ENCODE measurements at regions not wholly inside any gene's neighbourhood (a gene's known extent, or its start where the extent isn't known, plus 50 kb on each side); places are given as distances from the start of the nearest gene placed in this dataset.

DNA sequence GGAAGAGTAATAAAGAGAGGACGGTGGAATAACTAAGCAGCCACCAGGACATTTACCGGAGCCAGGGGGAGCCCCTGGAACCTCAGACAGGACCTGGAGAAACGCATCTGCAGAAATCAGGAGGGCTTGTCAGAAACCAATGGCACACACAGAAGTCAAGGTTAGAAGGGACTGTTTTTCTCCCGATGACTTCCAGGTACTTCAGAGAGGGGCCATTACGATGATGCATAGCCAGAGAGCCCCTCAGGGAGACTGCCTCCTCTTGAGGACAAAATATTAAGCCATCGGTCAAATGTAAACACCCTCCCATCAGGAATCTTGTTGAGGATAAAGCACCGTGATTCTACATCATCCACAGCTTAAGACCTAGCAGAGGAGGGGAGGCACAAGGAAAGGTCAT, 333.6 kb upstream of the CDH5 start:
- Histone ChIP-seq H4K20me1 (ENCODE audit: insufficient read depth, low read length) (no peaks in the 10 kb centered on the region), H3K4me2 (ENCODE audit: low read depth, low read length) (no peak overlapping the region), H3K4me1 (ENCODE audit: insufficient read depth, low read length) (no peaks in the 10 kb centered on the region), H3K79me2 (ENCODE audit: insufficient read depth, low read length) (no peaks in the 10 kb centered on the region), H3K27me3 (ENCODE audit: control insufficient read depth in 1 of 2, insufficient read depth in 2 of 2, low read length in 2 of 2) (no peaks in the 10 kb centered on the region), H2AFZ (ENCODE audit: low read length) (no peak overlapping the region), H3K4me3 (replicated peaks in 1 of 3; ENCODE audit: insufficient read depth in 1 of 3, low read depth in 2 of 3, low read length in 3 of 3) (no peak overlapping the region), H3K9me3 (ENCODE audit: low read length) (no peaks in the 10 kb centered on the region), H3K36me3 (replicated peaks in 1 of 2; ENCODE audit: control insufficient read depth in 1 of 2, insufficient read depth in 2 of 2, low read length in 2 of 2) (no peaks in the 10 kb centered on the region), H3K9ac (ENCODE audit: insufficient read depth, low read depth, low read length) (no peak overlapping the region), H3K27ac (ENCODE audit: extremely low read length, insufficient read depth, low read length) (no peak overlapping the region)
- FAIRE-seq (no peak), ATAC-seq (no peak), DNase-seq (ENCODE audit: low spot score) (no peak)
- ChIA-PET POLR2A (no interaction called here), CTCF (ENCODE audit: low intra/inter-chr PET ratio, low total read pairs) (no interaction called here)
- in situ Hi-C loops (cut with HindIII; ENCODE audit: extremely low pct_ligation_motif_present, low pct_unique_long_range_greater_than_20kb) (no loop called here), intact Hi-C loops (cut with micrococcal nuclease; ENCODE audit: unreplicated experiment) (no loop called here)
- TF ChIP-seq ZNF234 (CRISPR knock-in tag; conservative IDR thresholded peaks at IDR 0.05) (no peak), ZNF720 (CRISPR knock-in tag; IDR thresholded peaks at IDR 0.05) (no peak), ZBTB7A (CRISPR knock-in tag; IDR thresholded peaks at IDR 0.05) (no peak), SRF (IDR thresholded peaks at IDR 0.05; ENCODE audit: low read depth, low read length) (no peak), MYNN (CRISPR knock-in tag; IDR thresholded peaks at IDR 0.05; ENCODE audit: low read depth) (no peak), TARDBP (CRISPR knock-in tag; IDR thresholded peaks at IDR 0.05) (no peak), ZMYM2 (CRISPR knock-in tag; IDR thresholded peaks at IDR 0.05) (no peak), ZNF230 (CRISPR knock-in tag; IDR thresholded peaks at IDR 0.05) (no peak), LRRFIP1 (CRISPR knock-in tag; conservative IDR thresholded peaks at IDR 0.05) (no peak), ZNF709 (CRISPR knock-in tag; IDR thresholded peaks at IDR 0.05) (no peak), ESRRA (CRISPR knock-in tag; IDR thresholded peaks at IDR 0.05; ENCODE audit: low read depth) (no peak), ZNF746 (CRISPR knock-in tag; IDR thresholded peaks at IDR 0.05) (no peak), DMTF1 (CRISPR knock-in tag; IDR thresholded peaks at IDR 0.05) (no peak), MED13 (CRISPR knock-in tag; IDR thresholded peaks at IDR 0.05) (no peak), SALL2 (CRISPR knock-in tag; IDR thresholded peaks at IDR 0.05) (no peak), ZNF713 (CRISPR knock-in tag; IDR thresholded peaks at IDR 0.05) (no peak), ATF1 (CRISPR knock-in tag; IDR thresholded peaks at IDR 0.05) (no peak), PLRG1 (conservative IDR thresholded peaks at IDR 0.05) (no peak)
- TF ChIP-seq, protein P1, sequence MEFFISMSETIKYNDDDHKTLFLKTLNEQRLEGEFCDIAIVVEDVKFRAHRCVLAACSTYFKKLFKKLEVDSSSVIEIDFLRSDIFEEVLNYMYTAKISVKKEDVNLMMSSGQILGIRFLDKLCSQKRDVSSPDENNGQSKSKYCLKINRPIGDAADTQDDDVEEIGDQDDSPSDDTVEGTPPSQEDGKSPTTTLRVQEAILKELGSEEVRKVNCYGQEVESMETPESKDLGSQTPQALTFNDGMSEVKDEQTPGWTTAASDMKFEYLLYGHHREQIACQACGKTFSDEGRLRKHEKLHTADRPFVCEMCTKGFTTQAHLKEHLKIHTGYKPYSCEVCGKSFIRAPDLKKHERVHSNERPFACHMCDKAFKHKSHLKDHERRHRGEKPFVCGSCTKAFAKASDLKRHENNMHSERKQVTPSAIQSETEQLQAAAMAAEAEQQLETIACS (CRISPR knock-in tag; IDR thresholded peaks at IDR 0.05) = no peak
- TF ChIP-seq, protein P2, sequence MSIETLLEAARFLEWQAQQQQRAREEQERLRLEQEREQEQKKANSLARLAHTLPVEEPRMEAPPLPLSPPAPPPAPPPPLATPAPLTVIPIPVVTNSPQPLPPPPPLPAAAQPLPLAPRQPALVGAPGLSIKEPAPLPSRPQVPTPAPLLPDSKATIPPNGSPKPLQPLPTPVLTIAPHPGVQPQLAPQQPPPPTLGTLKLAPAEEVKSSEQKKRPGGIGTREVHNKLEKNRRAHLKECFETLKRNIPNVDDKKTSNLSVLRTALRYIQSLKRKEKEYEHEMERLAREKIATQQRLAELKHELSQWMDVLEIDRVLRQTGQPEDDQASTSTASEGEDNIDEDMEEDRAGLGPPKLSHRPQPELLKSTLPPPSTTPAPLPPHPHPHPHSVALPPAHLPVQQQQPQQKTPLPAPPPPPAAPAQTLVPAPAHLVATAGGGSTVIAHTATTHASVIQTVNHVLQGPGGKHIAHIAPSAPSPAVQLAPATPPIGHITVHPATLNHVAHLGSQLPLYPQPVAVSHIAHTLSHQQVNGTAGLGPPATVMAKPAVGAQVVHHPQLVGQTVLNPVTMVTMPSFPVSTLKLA (IDR thresholded peaks at IDR 0.05) = no peak
- BruUV-seq (replicated peaks) = no TSS peak
- 2% methylated on average over 7 of the region's 7 CpGs for WGBS (ENCODE audit: low lambda C conversion rate)
